Hepatocyte (in vitro differentiated cells): ENCODE measurements at regions not wholly inside any gene's neighbourhood (a gene's known extent, or its start where the extent isn't known, plus 50 kb on each side); places are given as distances from the start of the nearest gene placed in this dataset.

Source experiments
- EZH2 ChIP-seq: fragments of 200-600 bp; sonication (generic); IDR thresholded peaks from 2 replicates; pipeline ENCODE4 v1.6.1; 2016; ENCODE audit warnings: antibody characterized with exemption, mild to moderate bottlenecking, borderline replicate concordance
- EZH2phosphoT487 ChIP-seq: fragments of 200-600 bp; sonication (generic); IDR thresholded peaks from one replicate; pipeline ENCODE4 v1.6.1; 2018; ENCODE audit warnings: antibody characterized with exemption, mild to moderate bottlenecking, low read depth, moderate library complexity; ENCODE audit not compliant: unreplicated experiment, severe bottlenecking

GRCh38 chr21:35215870-35216269, 166.8 kb upstream of the RUNX1 start:
- TF ChIP-seq EZH2 (no peak), EZH2phosphoT487 (no peak)
